AG09319 (cell line): ENCODE measurements at regions not wholly inside any gene's neighbourhood (a gene's known extent, or its start where the extent isn't known, plus 50 kb on each side); places are given as distances from the start of the nearest gene placed in this dataset.

ENCODE experiments used
- DNase-seq: peaks from one replicate; pipeline ENCODE4 v3.0.0-alpha.2; 2010; ENCODE audit warnings: low read depth; ENCODE audit errors: extremely low read depth
- TF ChIP-seq, protein P1 (sequence below): IDR thresholded peaks from 2 replicates; pipeline ENCODE4 v1.5.1; 2011; ENCODE audit warnings: low read depth, mild to moderate bottlenecking, inconsistent platforms, low read length, moderate library complexity

DNA sequence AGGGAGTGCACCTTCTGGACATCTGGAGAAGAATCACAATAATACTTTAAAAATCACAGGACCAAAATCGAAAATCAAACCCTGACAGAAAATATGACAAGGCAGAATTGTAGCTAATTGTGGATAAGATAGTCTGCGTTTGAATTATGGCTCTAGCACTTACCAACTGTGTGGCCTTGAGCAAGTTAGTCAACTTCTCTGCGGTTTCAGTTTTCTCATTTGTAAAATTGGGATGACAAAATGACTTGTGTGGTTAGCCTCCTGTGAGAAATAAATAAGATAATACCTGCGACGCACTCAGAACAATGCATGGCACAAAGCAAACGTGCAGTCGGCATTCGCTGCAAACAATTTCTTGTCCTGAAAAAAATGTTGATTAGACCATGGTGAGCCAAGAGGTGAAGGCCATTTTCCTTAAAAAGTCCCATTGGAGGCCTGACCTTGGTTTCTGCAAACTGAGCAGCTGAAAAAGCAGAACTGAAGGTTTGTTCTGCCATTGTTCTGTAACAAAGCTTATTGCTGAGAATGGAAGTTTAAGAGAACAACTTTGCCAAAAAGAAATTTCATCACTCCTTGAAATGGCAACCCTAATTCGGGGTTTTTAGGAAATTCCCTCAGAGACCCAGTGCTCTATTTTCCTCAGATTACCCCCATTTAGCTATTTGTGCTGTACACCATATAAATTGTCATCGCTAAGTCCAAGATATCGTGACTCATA, 266.3 kb downstream of the ERMARD start:
- TF ChIP-seq, protein P1, sequence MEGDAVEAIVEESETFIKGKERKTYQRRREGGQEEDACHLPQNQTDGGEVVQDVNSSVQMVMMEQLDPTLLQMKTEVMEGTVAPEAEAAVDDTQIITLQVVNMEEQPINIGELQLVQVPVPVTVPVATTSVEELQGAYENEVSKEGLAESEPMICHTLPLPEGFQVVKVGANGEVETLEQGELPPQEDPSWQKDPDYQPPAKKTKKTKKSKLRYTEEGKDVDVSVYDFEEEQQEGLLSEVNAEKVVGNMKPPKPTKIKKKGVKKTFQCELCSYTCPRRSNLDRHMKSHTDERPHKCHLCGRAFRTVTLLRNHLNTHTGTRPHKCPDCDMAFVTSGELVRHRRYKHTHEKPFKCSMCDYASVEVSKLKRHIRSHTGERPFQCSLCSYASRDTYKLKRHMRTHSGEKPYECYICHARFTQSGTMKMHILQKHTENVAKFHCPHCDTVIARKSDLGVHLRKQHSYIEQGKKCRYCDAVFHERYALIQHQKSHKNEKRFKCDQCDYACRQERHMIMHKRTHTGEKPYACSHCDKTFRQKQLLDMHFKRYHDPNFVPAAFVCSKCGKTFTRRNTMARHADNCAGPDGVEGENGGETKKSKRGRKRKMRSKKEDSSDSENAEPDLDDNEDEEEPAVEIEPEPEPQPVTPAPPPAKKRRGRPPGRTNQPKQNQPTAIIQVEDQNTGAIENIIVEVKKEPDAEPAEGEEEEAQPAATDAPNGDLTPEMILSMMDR: no peak
- no peak for DNase-seq

- no peak for DNase-seq
- TF ChIP-seq, protein P1: no peak
Measured at GRCh38 chr6:170013815-170014214, 262.4 kb downstream of the ERMARD start.

- DNase-seq: no peak
- TF ChIP-seq, protein P1: no peak
Measured at GRCh38 chr6:170012037-170012330, 260.6 kb downstream of the ERMARD start.

DNA sequence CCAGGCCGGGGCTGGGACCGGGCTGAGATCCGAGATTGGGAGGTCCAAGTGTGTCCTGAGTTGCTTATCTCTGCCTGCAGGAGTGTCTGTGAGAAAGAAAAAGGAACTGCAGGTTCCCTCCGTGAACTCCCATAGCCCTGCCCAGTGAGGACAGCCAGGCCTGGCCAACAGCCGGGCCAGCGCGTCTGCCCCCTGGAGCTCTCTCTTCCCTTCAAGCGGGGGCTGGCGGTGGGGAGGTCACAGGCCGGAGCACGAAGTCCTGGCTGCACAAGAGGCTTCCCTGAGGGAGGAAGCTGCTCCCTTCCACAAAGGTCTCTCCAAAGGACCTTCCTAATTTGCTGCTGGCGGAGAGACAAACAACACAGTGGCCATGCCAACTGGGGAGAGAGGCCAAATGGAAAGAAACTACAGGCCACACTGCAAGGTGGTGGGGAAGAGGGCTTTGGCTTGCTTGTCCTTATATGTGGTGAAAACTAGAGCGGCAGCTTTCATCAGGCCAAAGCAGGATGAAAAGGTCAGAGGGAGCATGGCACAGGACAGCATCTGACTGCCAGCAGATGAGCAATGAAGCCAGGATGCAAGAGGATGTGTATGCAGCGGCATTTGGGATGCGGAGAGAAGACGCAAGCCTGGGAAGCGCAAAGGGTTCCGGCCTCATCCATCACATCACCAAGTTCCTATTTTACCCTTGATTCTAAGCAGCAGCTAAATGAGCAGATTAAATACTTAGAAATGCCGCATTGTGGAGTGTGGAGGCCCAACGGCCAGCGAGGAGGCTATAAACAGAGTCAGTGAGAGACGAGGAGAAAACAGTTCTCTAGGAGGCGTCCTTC, 260.0 kb downstream of the ERMARD start:
- TF ChIP-seq, protein P1: no peak
- DNase-seq: no peak

- DNase-seq: no peak
- TF ChIP-seq, protein P1: no peak
Measured at GRCh38 chr6:170010665-170011203, 259.3 kb downstream of the ERMARD start.

- TF ChIP-seq, protein P1: no peak
- DNase-seq: no peak
Measured at GRCh38 chr6:170008294-170008785, 256.9 kb downstream of the ERMARD start.
